IMR-90 (cell line): ENCODE measurements at regions not wholly inside any gene's neighbourhood (a gene's known extent, or its start where the extent isn't known, plus 50 kb on each side); places are given as distances from the start of the nearest gene placed in this dataset.

Experiments used
- ATAC-seq: fragments of 200-7000 bp; cut with Tn5 transposase; 2 replicates; pipeline ENCODE4 v1.9.1; 2020; ENCODE audit warnings: low read depth, mild to moderate bottlenecking, moderate library complexity
- BruUV-seq: library from RNA; stranded (reverse); fragments of 400-500 nt; replicated peaks from 2 replicates; lab custom pipeline; 2021; lab: Mats Ljungman, UMichigan
- CTCF ChIA-PET: fragments of 300-600 bp; formaldehyde crosslinking; extraction: SDS; loops from one replicate; lab custom pipeline; 2021; ENCODE audit warnings: antibody characterized with exemption; lab: Yijun Ruan, JAX
- POLR2A ChIA-PET: fragments of 300-600 bp; sonication (Branson Sonifier 250); formaldehyde crosslinking; loops from one replicate; lab custom pipeline; 2022; ENCODE audit warnings: antibody characterized with exemption; ENCODE audit not compliant: unreplicated experiment; lab: Charles Lee
- DNase-seq: peaks from one replicate; pipeline ENCODE4 v3.0.0; 2013
- H2AFZ ChIP-seq: replicated peaks from 2 replicates; pipeline ENCODE3; 2013; ENCODE audit warnings: low read length, mild to moderate bottlenecking; ENCODE audit not compliant: poor library complexity
- H2AK5ac ChIP-seq: 2 replicates; pipeline ENCODE4 v1.6.1; 2013; ENCODE audit warnings: low read depth, low read length, inconsistent platforms
- H2AK9ac ChIP-seq: replicated peaks from 2 replicates; pipeline ENCODE3; 2013; ENCODE audit warnings: mild to moderate bottlenecking, low read depth, low read length, moderate library complexity; ENCODE audit not compliant: poor library complexity
- H2BK120ac ChIP-seq: 2 replicates; pipeline ENCODE4 v1.6.1; 2013; ENCODE audit warnings: low read depth, low read length, inconsistent platforms
- H2BK15ac ChIP-seq: 3 replicates; pipeline ENCODE4 v1.6.1; 2013; ENCODE audit warnings: low read depth, low read length, inconsistent platforms
- H2BK20ac ChIP-seq: 2 replicates; pipeline ENCODE4 v1.6.1; 2013; ENCODE audit warnings: low read depth, mild to moderate bottlenecking, inconsistent platforms, low read length, moderate library complexity
- H2BK5ac ChIP-seq: 2 replicates; pipeline ENCODE4 v1.6.1; 2013; ENCODE audit warnings: mild to moderate bottlenecking, low read depth, low read length, inconsistent platforms; ENCODE audit not compliant: poor library complexity, severe bottlenecking
- H3K14ac ChIP-seq: replicated peaks from 2 replicates; pipeline ENCODE4 v1.6.1; 2013; ENCODE audit warnings: low read depth, low read length, inconsistent platforms
- H3K18ac ChIP-seq: 2 replicates; pipeline ENCODE4 v1.6.1; 2013; ENCODE audit warnings: low read depth, low read length, control low read depth
- H3K23ac ChIP-seq: 2 replicates; pipeline ENCODE4 v1.6.1; 2013; ENCODE audit warnings: low read depth, low read length, inconsistent platforms
- H3K27ac ChIP-seq: 2 replicates; pipeline ENCODE4 v1.5.1; 2013; ENCODE audit warnings: mild to moderate bottlenecking, control low read depth, low read length; ENCODE audit not compliant: insufficient read depth
- H3K27me3 ChIP-seq: 2 replicates; pipeline ENCODE4 v1.6.1; 2013; ENCODE audit warnings: low read length; ENCODE audit not compliant: control insufficient read depth, insufficient read depth
- H3K36me3 ChIP-seq: 2 replicates; pipeline ENCODE4 v1.6.1; 2013; ENCODE audit warnings: low read length, mixed read lengths; ENCODE audit not compliant: control insufficient read depth, insufficient read depth
- H3K4ac ChIP-seq: 2 replicates; pipeline ENCODE4 v1.6.1; 2013; ENCODE audit warnings: low read depth, low read length, inconsistent platforms
- H3K4me1 ChIP-seq: 2 replicates; pipeline ENCODE4 v1.6.1; 2013; ENCODE audit warnings: low read length, mixed read lengths; ENCODE audit not compliant: control insufficient read depth, insufficient read depth
- H3K4me2 ChIP-seq: 2 replicates; pipeline ENCODE4 v1.6.1; 2013; ENCODE audit warnings: low read depth, mild to moderate bottlenecking, control low read depth, low read length, moderate library complexity
- H3K4me3 ChIP-seq: 2 replicates; pipeline ENCODE4 v1.5.1; 2013; ENCODE audit warnings: low read depth, mild to moderate bottlenecking, control low read depth, low read length, moderate library complexity; ENCODE audit not compliant: insufficient read depth
- H3K56ac ChIP-seq: 2 replicates; pipeline ENCODE4 v1.6.1; 2013; ENCODE audit warnings: low read length, inconsistent platforms; ENCODE audit not compliant: insufficient read depth; ENCODE audit errors: extremely low read depth
- H3K79me1 ChIP-seq, 2 experiments: 2 replicates each; pipeline ENCODE4 v1.6.1; 2013; ENCODE audit warnings: low read length in 2 of 2, inconsistent platforms in 1 of 2, low read depth in 1 of 2
- H3K9ac ChIP-seq: 2 replicates; pipeline ENCODE4 v1.6.1; 2013; ENCODE audit warnings: low read depth, low read length, control low read depth
- H3K9me1 ChIP-seq: 2 replicates; pipeline ENCODE4 v1.6.1; 2013; ENCODE audit warnings: low read length, inconsistent platforms; ENCODE audit not compliant: insufficient read depth
- H3K9me3 ChIP-seq: 2 replicates; pipeline ENCODE4 v1.6.1; 2013; ENCODE audit warnings: low read length; ENCODE audit not compliant: control insufficient read depth, insufficient read depth
- H4K20me1 ChIP-seq: 2 replicates; pipeline ENCODE4 v1.6.1; 2013; ENCODE audit warnings: low read length, inconsistent platforms; ENCODE audit not compliant: insufficient read depth
- H4K5ac ChIP-seq: 2 replicates; pipeline ENCODE4 v1.6.1; 2013; ENCODE audit warnings: mild to moderate bottlenecking, low read depth, low read length, control low read depth
- H4K8ac ChIP-seq, 2 experiments: 2 replicates each; pipeline ENCODE4 v1.6.1; 2013; ENCODE audit warnings: low read depth in 2 of 2, low read length in 2 of 2, control low read depth in 1 of 2, inconsistent platforms in 1 of 2
- H4K91ac ChIP-seq: 2 replicates; pipeline ENCODE4 v1.6.1; 2013; ENCODE audit warnings: low read depth, low read length, inconsistent platforms; ENCODE audit not compliant: insufficient read depth
- BHLHE40 ChIP-seq: fragments of 150-350 bp; IDR thresholded peaks from 2 replicates; pipeline ENCODE4 v1.6.1; 2016; ENCODE audit warnings: mild to moderate bottlenecking, low read depth, low read length
- CEBPB ChIP-seq: IDR thresholded peaks from 2 replicates; pipeline ENCODE4 v1.6.1; 2012; ENCODE audit warnings: low read depth, low read length, improper control_type of control experiment
- CHD1 ChIP-seq: IDR thresholded peaks from 2 replicates; pipeline ENCODE4 v1.6.1; 2012; ENCODE audit warnings: low read depth, low read length, improper control_type of control experiment
- FOS ChIP-seq: fragments of 150-350 bp; IDR thresholded peaks from 2 replicates; pipeline ENCODE4 v1.6.1; 2016; ENCODE audit warnings: low read depth, low read length
- MAFK ChIP-seq: IDR thresholded peaks from 2 replicates; pipeline ENCODE4 v1.6.1; 2012; ENCODE audit warnings: low read depth, low read length, improper control_type of control experiment
- MAZ ChIP-seq: IDR thresholded peaks from 2 replicates; pipeline ENCODE4 v1.6.1; 2012; ENCODE audit warnings: low read depth, mild to moderate bottlenecking, low read length, improper control_type of control experiment, moderate library complexity, borderline replicate concordance
- MXI1 ChIP-seq: IDR thresholded peaks from 2 replicates; pipeline ENCODE4 v1.6.1; 2012; ENCODE audit warnings: low read depth, mild to moderate bottlenecking, low read length, moderate library complexity, borderline replicate concordance
- NFE2L2 ChIP-seq: fragments of 150-350 bp; IDR thresholded peaks from 2 replicates; pipeline ENCODE4 v1.6.1; 2016; ENCODE audit warnings: low read depth, mild to moderate bottlenecking, low read length
- POLR2A ChIP-seq: IDR thresholded peaks from 2 replicates; pipeline ENCODE4 v1.6.1; 2012; ENCODE audit warnings: mild to moderate bottlenecking, low read depth, low read length
- RAD21 ChIP-seq: IDR thresholded peaks from 2 replicates; pipeline ENCODE4 v1.6.1; 2012; ENCODE audit warnings: low read length, improper control_type of control experiment
- RCOR1 ChIP-seq: IDR thresholded peaks from 2 replicates; pipeline ENCODE4 v1.6.1; 2012; ENCODE audit warnings: mild to moderate bottlenecking, low read length, improper control_type of control experiment; ENCODE audit not compliant: insufficient replicate concordance
- RFX5 ChIP-seq: IDR thresholded peaks from 2 replicates; pipeline ENCODE4 v1.8.0; 2012; ENCODE audit warnings: low read depth, mild to moderate bottlenecking, low read length, moderate library complexity
- SMC3 ChIP-seq: fragments of 150-350 bp; IDR thresholded peaks from 2 replicates; pipeline ENCODE4 v1.6.1; 2016; ENCODE audit warnings: low read depth, mild to moderate bottlenecking, antibody characterized with exemption, low read length, moderate library complexity
- WGBS, 2 experiments: methylation state at CpG; one replicate each; pipeline versions ENCODE4 v1.1.5 to v1.1.7; 2013; ENCODE audit warnings: missing lambda C conversion rate in 2 of 2; ENCODE audit not compliant: insufficient read length in 1 of 2; ENCODE audit errors: extremely low coverage in 2 of 2; 5-methylcytosine and 5-hydroxymethylcytosine counted together
- dilution Hi-C: fragments of 300-500 bp; cut with HindIII; formaldehyde crosslinking; loops from one replicate; pipeline ENCODE4 v1.14.3; 2018; ENCODE audit warnings: low sequenced_read_pairs; ENCODE audit not compliant: unreplicated experiment
- in situ Hi-C: fragments of 300-500 bp; cut with MboI; formaldehyde crosslinking; loops from 3 replicates; pipeline ENCODE4 v1.14.3; 2019; ENCODE audit warnings: low sequenced_read_pairs, inconsistent platforms, mixed read lengths
- intact Hi-C: fragments of 100-400 bp; cut with micrococcal nuclease; formaldehyde crosslinking; loops from 2 replicates; pipeline ENCODE4 v1.10.0; 2022
- TF ChIP-seq, protein P1 (sequence below): fragments of 150-350 bp; IDR thresholded peaks from 2 replicates; pipeline ENCODE4 v1.6.1; 2016; ENCODE audit warnings: low read depth, mild to moderate bottlenecking, low read length, moderate library complexity, borderline replicate concordance
- TF ChIP-seq, protein P2 (sequence below): fragments of 150-350 bp; IDR thresholded peaks from 2 replicates; pipeline ENCODE4 v1.6.1; 2017; ENCODE audit warnings: mild to moderate bottlenecking, antibody characterized with exemption, low read length, low read depth
- TF ChIP-seq, protein P3 (sequence below): conservative IDR thresholded peaks from 2 replicates; pipeline ENCODE4 v1.5.1; 2012; ENCODE audit warnings: mild to moderate bottlenecking, low read depth, low read length, improper control_type of control experiment

DNA sequence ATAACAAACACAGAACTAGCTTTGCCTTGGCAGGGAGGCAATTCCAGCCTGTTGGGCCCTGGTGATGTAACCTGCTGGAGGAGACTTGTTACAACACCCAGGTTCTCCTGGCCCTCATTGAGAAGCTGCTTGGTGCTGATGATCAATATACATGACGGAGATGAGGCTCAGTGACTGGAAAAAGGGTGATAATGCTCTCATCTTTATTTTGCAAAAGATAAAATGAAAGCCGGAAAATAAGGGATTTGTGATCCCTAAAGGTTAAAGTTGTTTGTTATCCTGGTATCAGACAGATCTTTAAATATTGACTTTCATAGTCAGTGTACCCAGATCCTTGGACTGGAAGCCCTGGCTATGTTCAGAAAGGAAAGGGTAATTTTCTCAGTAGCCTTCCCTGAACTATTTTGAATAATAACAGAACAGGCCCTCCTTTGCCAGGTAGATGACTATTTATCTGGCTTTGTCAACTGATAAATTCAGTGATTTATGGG lies 118.9 kb upstream of the MEIS2 start:
- no peak overlapping the region for H2BK120ac ChIP-seq
- no peak overlapping the region for H3K18ac ChIP-seq
- in situ Hi-C loops (no loop called here), intact Hi-C loops (no loop called here), dilution Hi-C loops (no loop called here)
- CTCF ChIA-PET, result interaction anchor here (0.5 kb wide), 1 partner anchor 34 kb away, joined by 3 read pairs; no protein-coding TSS in a partner anchor
- no peak overlapping the region for H3K4me3 ChIP-seq
- H4K20me1 ChIP-seq, result no peaks in the 10 kb centered on the region
- no peak overlapping the region for H3K4ac ChIP-seq
- no peaks in the 10 kb centered on the region for H3K9me3 ChIP-seq
- no peaks in the 10 kb centered on the region for H3K9me1 ChIP-seq
- no CpG with 5 or more reads among the region's 2 CpGs for WGBS, 2 experiments
- no peak overlapping the region for H2BK5ac ChIP-seq
- no peak for ATAC-seq
- no peak overlapping the region for H3K27ac ChIP-seq
- H4K91ac ChIP-seq, result no peak overlapping the region
- no peak overlapping the region for H3K23ac ChIP-seq
- BruUV-seq, result no TSS peak
- no peaks in the 10 kb centered on the region for H3K4me1 ChIP-seq
- no peak for DNase-seq
- H2BK15ac ChIP-seq, result no peak overlapping the region
- no peak overlapping the region for H2AK9ac ChIP-seq
- H3K79me1 ChIP-seq, result no peaks in the 10 kb centered on the region
- H4K5ac ChIP-seq, result no peak overlapping the region
- no peak overlapping the region for H2AFZ ChIP-seq
- POLR2A ChIA-PET, result no interaction called here
- H3K4me2 ChIP-seq, result no peak overlapping the region
- no peak overlapping the region for H2AK5ac ChIP-seq
- H3K56ac ChIP-seq, result no peak overlapping the region
- H2BK20ac ChIP-seq, result no peak overlapping the region
- H3K27me3 ChIP-seq, result peaks cover 2% of the 10 kb centered on the region; the same call in 1 of the 2 replicates
- H3K36me3 ChIP-seq, result no peaks in the 10 kb centered on the region
- TF ChIP-seq, protein P1, sequence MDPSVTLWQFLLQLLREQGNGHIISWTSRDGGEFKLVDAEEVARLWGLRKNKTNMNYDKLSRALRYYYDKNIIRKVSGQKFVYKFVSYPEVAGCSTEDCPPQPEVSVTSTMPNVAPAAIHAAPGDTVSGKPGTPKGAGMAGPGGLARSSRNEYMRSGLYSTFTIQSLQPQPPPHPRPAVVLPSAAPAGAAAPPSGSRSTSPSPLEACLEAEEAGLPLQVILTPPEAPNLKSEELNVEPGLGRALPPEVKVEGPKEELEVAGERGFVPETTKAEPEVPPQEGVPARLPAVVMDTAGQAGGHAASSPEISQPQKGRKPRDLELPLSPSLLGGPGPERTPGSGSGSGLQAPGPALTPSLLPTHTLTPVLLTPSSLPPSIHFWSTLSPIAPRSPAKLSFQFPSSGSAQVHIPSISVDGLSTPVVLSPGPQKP, result no peak
- TF ChIP-seq NFE2L2 (no peak), FOS (no peak), RAD21 (no peak), MAZ (no peak), RCOR1 (no peak), SMC3 (no peak), BHLHE40 (no peak), RFX5 (no peak), MAFK (no peak), CHD1 (no peak), POLR2A (no peak), CEBPB (no peak), MXI1 (no peak)
- TF ChIP-seq, protein P2, sequence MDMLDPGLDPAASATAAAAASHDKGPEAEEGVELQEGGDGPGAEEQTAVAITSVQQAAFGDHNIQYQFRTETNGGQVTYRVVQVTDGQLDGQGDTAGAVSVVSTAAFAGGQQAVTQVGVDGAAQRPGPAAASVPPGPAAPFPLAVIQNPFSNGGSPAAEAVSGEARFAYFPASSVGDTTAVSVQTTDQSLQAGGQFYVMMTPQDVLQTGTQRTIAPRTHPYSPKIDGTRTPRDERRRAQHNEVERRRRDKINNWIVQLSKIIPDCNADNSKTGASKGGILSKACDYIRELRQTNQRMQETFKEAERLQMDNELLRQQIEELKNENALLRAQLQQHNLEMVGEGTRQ, result no peak
- TF ChIP-seq, protein P3, sequence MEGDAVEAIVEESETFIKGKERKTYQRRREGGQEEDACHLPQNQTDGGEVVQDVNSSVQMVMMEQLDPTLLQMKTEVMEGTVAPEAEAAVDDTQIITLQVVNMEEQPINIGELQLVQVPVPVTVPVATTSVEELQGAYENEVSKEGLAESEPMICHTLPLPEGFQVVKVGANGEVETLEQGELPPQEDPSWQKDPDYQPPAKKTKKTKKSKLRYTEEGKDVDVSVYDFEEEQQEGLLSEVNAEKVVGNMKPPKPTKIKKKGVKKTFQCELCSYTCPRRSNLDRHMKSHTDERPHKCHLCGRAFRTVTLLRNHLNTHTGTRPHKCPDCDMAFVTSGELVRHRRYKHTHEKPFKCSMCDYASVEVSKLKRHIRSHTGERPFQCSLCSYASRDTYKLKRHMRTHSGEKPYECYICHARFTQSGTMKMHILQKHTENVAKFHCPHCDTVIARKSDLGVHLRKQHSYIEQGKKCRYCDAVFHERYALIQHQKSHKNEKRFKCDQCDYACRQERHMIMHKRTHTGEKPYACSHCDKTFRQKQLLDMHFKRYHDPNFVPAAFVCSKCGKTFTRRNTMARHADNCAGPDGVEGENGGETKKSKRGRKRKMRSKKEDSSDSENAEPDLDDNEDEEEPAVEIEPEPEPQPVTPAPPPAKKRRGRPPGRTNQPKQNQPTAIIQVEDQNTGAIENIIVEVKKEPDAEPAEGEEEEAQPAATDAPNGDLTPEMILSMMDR, result no peak
- H3K9ac ChIP-seq, result no peak overlapping the region
- H4K8ac ChIP-seq, result no peak overlapping the region
- H3K14ac ChIP-seq, result no peak overlapping the region
